Calu3 (cell line): ENCODE measurements at regions not wholly inside any gene's neighbourhood (a gene's known extent, or its start where the extent isn't known, plus 50 kb on each side); places are given as distances from the start of the nearest gene placed in this dataset.
"Not testable (repeated sequence)": the region's sequence is repeated elsewhere in the genome, so short reads cannot be mapped to it uniquely, and the experiment has no call there.

ENCODE experiments used
- BruUV-seq: library from RNA; stranded (reverse); fragments of 400-500 nt; replicated peaks from 2 replicates; lab custom pipeline; 2021; lab: Mats Ljungman, UMichigan
- CTCF ChIA-PET: fragments of 300-600 bp; sonication (Branson Sonifier 250); formaldehyde crosslinking; loops from one replicate; lab custom pipeline; 2022; ENCODE audit warnings: antibody characterized with exemption; lab: Charles Lee
- DNase-seq: peaks from one replicate; pipeline ENCODE4 v3.0.0; 2022
- H3K27ac Mint-ChIP-seq: one replicate; pipeline ENCODE4 v1.8.0; 2022; ENCODE audit warnings: mixed read lengths; ENCODE audit not compliant: unreplicated experiment
- H3K27me3 Mint-ChIP-seq: one replicate; pipeline ENCODE4 v1.8.0; 2022; ENCODE audit warnings: mixed read lengths; ENCODE audit not compliant: unreplicated experiment
- H3K36me3 Mint-ChIP-seq: one replicate; pipeline ENCODE4 v1.8.0; 2022; ENCODE audit warnings: mild to moderate bottlenecking, moderate library complexity, mixed read lengths; ENCODE audit not compliant: insufficient read depth, unreplicated experiment
- H3K4me1 Mint-ChIP-seq: one replicate; pipeline ENCODE4 v1.8.0; 2022; ENCODE audit warnings: mild to moderate bottlenecking, low read depth, mixed read lengths; ENCODE audit not compliant: unreplicated experiment
- H3K4me3 Mint-ChIP-seq: one replicate; pipeline ENCODE4 v1.8.0; 2022; ENCODE audit warnings: mild to moderate bottlenecking, low read depth, moderate library complexity, mixed read lengths; ENCODE audit not compliant: unreplicated experiment
- H3K9me3 Mint-ChIP-seq: one replicate; pipeline ENCODE4 v1.8.0; 2022; ENCODE audit warnings: low read depth, mixed read lengths; ENCODE audit not compliant: unreplicated experiment
- CTCF ChIP-seq: fragments of 200-600 bp; IDR thresholded peaks from one replicate; pipeline ENCODE4 v1.8.0; 2022; ENCODE audit warnings: antibody characterized with exemption; ENCODE audit not compliant: unreplicated experiment
- intact Hi-C: fragments of 100-400 bp; cut with micrococcal nuclease; formaldehyde crosslinking; loops from one replicate; pipeline ENCODE4 v1.10.0; 2022; ENCODE audit not compliant: unreplicated experiment

GRCh38 chr21:14886001-14886400 is 178.8 kb downstream of the NRIP1 start:
- no peak for TF ChIP-seq CTCF
- no peak overlapping the region for H3K4me3 Mint-ChIP-seq
- H3K27me3 Mint-ChIP-seq, result no peaks in the 10 kb centered on the region
- no TSS peak for BruUV-seq
- peaks cover 42% of the 10 kb centered on the region for H3K4me1 Mint-ChIP-seq
- intact Hi-C loops, result no loop called here
- CTCF ChIA-PET, result no interaction called here
- no peak overlapping the region for H3K27ac Mint-ChIP-seq
- H3K9me3 Mint-ChIP-seq, result no peaks in the 10 kb centered on the region
- no peak for DNase-seq
- no peaks in the 10 kb centered on the region for H3K36me3 Mint-ChIP-seq

GRCh38 chr21:14883351-14883750 is 181.4 kb downstream of the NRIP1 start:
- BruUV-seq, result no TSS peak
- no peak for DNase-seq
- TF ChIP-seq CTCF, result no peak
- CTCF ChIA-PET, result interaction anchor here (0.6 to 0.7 kb wide), 2 partner anchors 182 to 1153 kb away, joined by 3 to 4 read pairs; partner anchors contain the start of gene NRIP1
- Mint-ChIP-seq H3K9me3 (no peaks in the 10 kb centered on the region), H3K4me3 (no peak overlapping the region), H3K27me3 (no peaks in the 10 kb centered on the region), H3K36me3 (peaks cover 6% of the 10 kb centered on the region), H3K27ac (no peak overlapping the region), H3K4me1 (peaks cover 47% of the 10 kb centered on the region)
- intact Hi-C loops, result no loop called here

- CTCF ChIA-PET, result interaction anchor here (0.7 kb wide), 1 partner anchor 1154 kb away, joined by 4 read pairs; no protein-coding TSS in a partner anchor
- DNase-seq, H3K9me3 Mint-ChIP-seq, BruUV-seq, H3K36me3 Mint-ChIP-seq, intact Hi-C loops, H3K27ac Mint-ChIP-seq, H3K4me3 Mint-ChIP-seq, H3K27me3 Mint-ChIP-seq: not testable (repeated sequence)
- H3K4me1 Mint-ChIP-seq, result peaks cover 43% of the 10 kb centered on the region
Measured at GRCh38 chr21:14882545-14882944, 182.3 kb downstream of the NRIP1 start.

DNA sequence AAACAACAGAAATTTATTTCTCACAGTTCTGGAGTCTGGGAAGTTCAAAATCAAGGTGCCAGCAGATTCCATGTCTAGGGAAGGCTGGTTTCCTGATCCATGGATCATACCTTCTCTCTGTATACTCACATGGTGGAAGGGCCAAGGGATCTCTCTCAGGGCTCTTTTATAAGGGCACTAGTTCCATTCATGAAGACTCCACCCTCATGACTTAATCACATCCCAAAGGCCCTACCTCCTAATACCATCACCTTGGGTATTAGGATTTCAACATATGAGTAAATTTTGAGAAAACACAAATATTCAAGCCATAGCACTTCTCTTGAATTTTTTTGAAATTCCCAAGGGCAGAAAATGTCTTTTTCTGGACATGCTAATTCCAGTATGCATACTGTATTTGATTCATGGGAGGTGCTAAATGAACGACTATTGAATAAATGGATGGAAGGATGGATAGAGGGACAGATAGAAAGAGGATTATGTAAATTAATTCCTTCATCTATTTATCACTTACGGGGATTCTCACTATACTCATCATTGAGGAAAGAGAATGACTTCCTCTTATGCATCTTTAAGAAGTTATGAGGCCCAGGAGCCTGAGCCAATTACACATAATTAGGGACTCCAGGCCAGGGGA is 182.8 kb downstream of the NRIP1 start:
- DNase-seq, result no peak
- no peak for TF ChIP-seq CTCF
- peaks cover 6% of the 10 kb centered on the region for H3K36me3 Mint-ChIP-seq
- CTCF ChIA-PET, result no interaction called here
- intact Hi-C loops, result no loop called here
- no TSS peak for BruUV-seq
- no peak overlapping the region for H3K27ac Mint-ChIP-seq
- no peaks in the 10 kb centered on the region for H3K9me3 Mint-ChIP-seq
- H3K27me3 Mint-ChIP-seq, result no peaks in the 10 kb centered on the region
- peaks cover 44% of the 10 kb centered on the region for H3K4me1 Mint-ChIP-seq
- no peak overlapping the region for H3K4me3 Mint-ChIP-seq

GRCh38 chr21:14880922-14881321 is 183.9 kb downstream of the NRIP1 start:
- peak overlapping the region; percentile 93 for H3K27ac Mint-ChIP-seq
- no peak overlapping the region for H3K4me3 Mint-ChIP-seq
- H3K9me3 Mint-ChIP-seq, result no peaks in the 10 kb centered on the region
- CTCF ChIA-PET, result interaction anchor here (1.1 kb wide), 1 partner anchor 17 kb away, joined by 4 read pairs; no protein-coding TSS in a partner anchor
- H3K27me3 Mint-ChIP-seq, result no peaks in the 10 kb centered on the region
- TF ChIP-seq CTCF, result no peak
- H3K4me1 Mint-ChIP-seq, result peaks cover 54% of the 10 kb centered on the region
- intact Hi-C loops, result no loop called here
- BruUV-seq, result no TSS peak
- peaks cover 6% of the 10 kb centered on the region for H3K36me3 Mint-ChIP-seq
- no peak for DNase-seq
